Coronary artery (tissue), 2 donors: ENCODE measurements at regions not wholly inside any gene's neighbourhood (a gene's known extent, or its start where the extent isn't known, plus 50 kb on each side); places are given as distances from the start of the nearest gene placed in this dataset.

Experiments used
- DNase-seq: peaks from one replicate; pipeline ENCODE4 v3.0.0-alpha.2; 2017; ENCODE audit warnings: low spot score
- H3K27ac ChIP-seq, 2 donors: fragments of 200-600 bp; sonication (generic); one replicate each; pipeline ENCODE4 v1.5.1; 2016 to 2019
- H3K4me3 ChIP-seq: fragments of 200-600 bp; sonication (generic); 2 replicates; pipeline ENCODE4 v1.5.1; 2016; ENCODE audit warnings: mild to moderate bottlenecking, moderate library complexity
- TF ChIP-seq, protein P1 (sequence below): fragments of 200-600 bp; sonication (generic); IDR thresholded peaks from one replicate; pipeline ENCODE4 v1.5.1; 2019; ENCODE audit warnings: antibody characterized with exemption

GRCh38 chr3:76044601-76045600 lies 259.6 kb upstream of the ZNF717 start:
- DNase-seq: no peak
- H3K27ac ChIP-seq: no peak overlapping the region
- no peak overlapping the region for H3K4me3 ChIP-seq
- TF ChIP-seq, protein P1, sequence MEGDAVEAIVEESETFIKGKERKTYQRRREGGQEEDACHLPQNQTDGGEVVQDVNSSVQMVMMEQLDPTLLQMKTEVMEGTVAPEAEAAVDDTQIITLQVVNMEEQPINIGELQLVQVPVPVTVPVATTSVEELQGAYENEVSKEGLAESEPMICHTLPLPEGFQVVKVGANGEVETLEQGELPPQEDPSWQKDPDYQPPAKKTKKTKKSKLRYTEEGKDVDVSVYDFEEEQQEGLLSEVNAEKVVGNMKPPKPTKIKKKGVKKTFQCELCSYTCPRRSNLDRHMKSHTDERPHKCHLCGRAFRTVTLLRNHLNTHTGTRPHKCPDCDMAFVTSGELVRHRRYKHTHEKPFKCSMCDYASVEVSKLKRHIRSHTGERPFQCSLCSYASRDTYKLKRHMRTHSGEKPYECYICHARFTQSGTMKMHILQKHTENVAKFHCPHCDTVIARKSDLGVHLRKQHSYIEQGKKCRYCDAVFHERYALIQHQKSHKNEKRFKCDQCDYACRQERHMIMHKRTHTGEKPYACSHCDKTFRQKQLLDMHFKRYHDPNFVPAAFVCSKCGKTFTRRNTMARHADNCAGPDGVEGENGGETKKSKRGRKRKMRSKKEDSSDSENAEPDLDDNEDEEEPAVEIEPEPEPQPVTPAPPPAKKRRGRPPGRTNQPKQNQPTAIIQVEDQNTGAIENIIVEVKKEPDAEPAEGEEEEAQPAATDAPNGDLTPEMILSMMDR: peak; percentile 27

DNA sequence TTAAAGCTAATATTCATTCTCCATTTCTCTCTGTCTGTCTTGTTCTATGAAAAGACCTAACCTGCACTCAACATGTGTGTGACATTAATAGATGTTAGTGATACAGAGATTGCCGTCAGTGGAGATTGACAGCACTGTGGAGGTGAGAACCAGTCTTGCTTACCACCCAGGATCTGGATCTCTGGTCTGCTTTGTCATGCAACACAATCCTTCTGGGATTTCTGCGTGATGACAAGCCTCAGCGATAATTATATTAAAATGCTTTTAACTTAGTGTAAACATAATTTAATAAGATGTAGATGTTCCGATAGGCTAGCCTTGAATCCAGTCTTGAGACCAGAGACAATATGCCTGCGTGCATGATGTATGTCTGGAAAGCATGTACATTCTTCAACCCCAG lies 262.0 kb upstream of the ZNF717 start:
- no peak overlapping the region for H3K4me3 ChIP-seq
- no peak for DNase-seq
- TF ChIP-seq, protein P1: no peak
- H3K27ac ChIP-seq: no peak overlapping the region

DNA sequence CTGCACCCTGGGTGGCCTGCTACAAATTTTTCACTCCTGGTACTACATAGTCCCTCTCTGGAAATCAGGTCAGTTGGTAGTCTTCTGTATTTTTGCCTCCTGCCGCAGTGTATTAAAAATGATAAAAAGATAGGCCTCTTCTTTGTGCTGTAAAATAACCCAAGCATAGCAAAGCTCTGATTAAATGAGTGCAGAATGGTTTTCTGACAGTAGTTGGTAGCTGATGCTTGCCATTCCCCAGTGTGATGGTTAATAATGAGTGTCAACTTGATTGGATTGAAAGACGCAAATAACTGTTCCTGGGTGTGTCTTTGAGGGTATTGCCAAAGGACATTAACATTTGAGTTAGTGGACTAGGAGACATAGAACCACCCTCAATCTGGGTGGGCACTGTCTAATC lies 264.4 kb upstream of the ZNF717 start:
- Histone ChIP-seq H3K4me3 (no peak overlapping the region), H3K27ac (no peak overlapping the region)
- no peak for DNase-seq
- TF ChIP-seq, protein P1: no peak

DNA sequence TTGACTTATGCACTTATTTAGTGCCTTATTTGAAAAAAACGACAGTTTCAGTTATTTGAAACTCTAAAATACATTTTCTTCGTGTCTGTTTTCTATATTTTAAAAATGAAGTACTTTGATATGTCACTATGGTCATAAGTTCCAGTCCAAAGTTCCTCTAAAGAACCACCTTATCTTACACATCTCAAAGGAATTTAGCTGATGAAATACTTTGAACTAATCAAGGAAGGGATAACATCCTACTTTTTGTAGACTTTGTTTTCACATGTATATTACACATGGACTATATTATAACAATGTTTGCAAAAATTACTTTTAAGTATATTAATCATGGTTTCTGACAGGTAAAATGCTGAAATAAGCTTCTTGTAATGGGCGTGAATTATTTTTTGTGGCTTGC lies 265.8 kb upstream of the ZNF717 start:
- no peak for DNase-seq
- TF ChIP-seq, protein P1: no peak
- Histone ChIP-seq H3K4me3 (no peak overlapping the region), H3K27ac (no peak overlapping the region)

GRCh38 chr3:76054404-76054803 lies 269.1 kb upstream of the ZNF717 start:
- TF ChIP-seq, protein P1: no peak
- H3K27ac ChIP-seq: no peak overlapping the region
- H3K4me3 ChIP-seq: no peak overlapping the region
- DNase-seq: no peak

DNA sequence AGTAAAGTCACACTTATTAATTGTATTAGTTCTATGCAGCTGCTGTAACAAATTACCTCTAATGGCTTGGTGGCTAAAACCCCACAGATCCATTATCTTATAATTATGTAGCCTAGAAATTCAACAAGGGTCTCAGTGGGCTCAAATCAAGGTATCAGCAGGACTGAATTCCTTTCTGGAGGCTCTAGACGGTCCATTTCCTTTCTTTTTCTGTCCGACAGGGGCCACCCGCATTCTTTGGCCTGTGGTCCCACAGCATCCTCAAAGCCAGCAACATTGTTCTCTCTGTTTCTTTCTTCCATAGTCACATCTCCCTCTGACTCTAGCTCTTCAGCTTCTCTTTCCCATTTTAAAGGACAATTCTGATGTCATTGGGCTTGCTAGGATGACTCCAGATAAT lies 276.3 kb upstream of the ZNF717 start:
- no peak for DNase-seq
- no peak overlapping the region for H3K27ac ChIP-seq
- TF ChIP-seq, protein P1: no peak

GRCh38 chr3:76063019-76063418 lies 277.7 kb upstream of the ZNF717 start:
- H3K27ac ChIP-seq: no peak overlapping the region
- TF ChIP-seq, protein P1: no peak
- no peak overlapping the region for H3K4me3 ChIP-seq
- no peak for DNase-seq

More for the DNA sequence above, 276.3 kb upstream of the ZNF717 start:
- no peak overlapping the region for H3K4me3 ChIP-seq
